RWPE1 (cell line): ENCODE measurements at regions not wholly inside any gene's neighbourhood (a gene's known extent, or its start where the extent isn't known, plus 50 kb on each side); places are given as distances from the start of the nearest gene placed in this dataset.

Experiments
- CTCF ChIA-PET: fragments of 350-600 bp; sonication (Branson Sonifier 250); formaldehyde crosslinking; extraction: SDS; loops from one replicate; lab custom pipeline; 2021; lab: Yijun Ruan, JAX
- POLR2A ChIA-PET: fragments of 400-600 bp; formaldehyde crosslinking; extraction: SDS; loops from one replicate; lab custom pipeline; 2020; ENCODE audit warnings: antibody characterized with exemption; ENCODE audit not compliant: low non-redundant PET; lab: Yijun Ruan, JAX
- DNase-seq: peaks from one replicate; pipeline ENCODE4 v3.0.0; 2012; ENCODE audit warnings: low spot score
- H3K27ac ChIP-seq: fragments of 450-650 bp; 2 replicates; pipeline ENCODE4 v1.5.1; 2017
- CTCF ChIP-seq: fragments of 450-650 bp; conservative IDR thresholded peaks from 2 replicates; pipeline ENCODE4 v1.5.1; 2017; ENCODE audit warnings: low read depth, mild to moderate bottlenecking

- CTCF ChIA-PET: no interaction called here
- DNase-seq: no peak
- no peak overlapping the region for H3K27ac ChIP-seq
- POLR2A ChIA-PET: no interaction called here
- no peak for TF ChIP-seq CTCF
Observed at GRCh38 chr19:28929006-28929405, 283.9 kb downstream of the UQCRFS1 start.

- TF ChIP-seq CTCF: no peak
- H3K27ac ChIP-seq: no peak overlapping the region
- POLR2A ChIA-PET: no interaction called here
- no peak for DNase-seq
- CTCF ChIA-PET: no interaction called here
Observed at GRCh38 chr19:28927456-28927855, 285.5 kb downstream of the UQCRFS1 start.

GRCh38 chr19:28920269-28921066, 292.5 kb downstream of the UQCRFS1 start:
- ChIA-PET POLR2A (no interaction called here), CTCF (interaction anchor here (0.6 kb wide), 1 partner anchor 1649 kb away, joined by 13 read pairs; no protein-coding TSS in a partner anchor)
- no peak for TF ChIP-seq CTCF
- H3K27ac ChIP-seq: no peak overlapping the region
- no peak for DNase-seq

- H3K27ac ChIP-seq: no peak overlapping the region
- TF ChIP-seq CTCF: no peak
- CTCF ChIA-PET: interaction anchor here (0.6 kb wide), 1 partner anchor 19 kb away, joined by 4 read pairs; no protein-coding TSS in a partner anchor
- POLR2A ChIA-PET: no interaction called here
- DNase-seq: no peak
Observed at GRCh38 chr19:28917621-28918020, 295.3 kb downstream of the UQCRFS1 start.

- ChIA-PET CTCF (no interaction called here), POLR2A (no interaction called here)
- TF ChIP-seq CTCF: no peak
- H3K27ac ChIP-seq: no peak overlapping the region
- DNase-seq: no peak
Observed at GRCh38 chr19:28915737-28916460, 297.1 kb downstream of the UQCRFS1 start.

GRCh38 chr19:28915202-28915601, 297.7 kb downstream of the UQCRFS1 start:
- ChIA-PET POLR2A (no interaction called here), CTCF (interaction anchor here (0.7 kb wide), 1 partner anchor 14 kb away, joined by 6 read pairs; no protein-coding TSS in a partner anchor)
- no peak overlapping the region for H3K27ac ChIP-seq
- no peak for DNase-seq
- TF ChIP-seq CTCF: no peak
